H1 (cell line): ENCODE measurements at regions not wholly inside any gene's neighbourhood (a gene's known extent, or its start where the extent isn't known, plus 50 kb on each side); places are given as distances from the start of the nearest gene placed in this dataset.

Source experiments
- E2F6 ChIP-seq: IDR thresholded peaks from 2 replicates; pipeline ENCODE4 v1.6.1; 2012; ENCODE audit warnings: inconsistent platforms
- HDAC2 ChIP-seq, 2 experiments: fragments of 300-600 bp in 1 of 2; sonication (generic) in 1 of 2; IDR thresholded peaks; 2 replicates each; pipeline ENCODE4 v1.6.1; 2011 to 2012; ENCODE audit warnings: low read depth in 2 of 2, low read length in 2 of 2, mild to moderate bottlenecking in 2 of 2, moderate library complexity in 2 of 2, borderline replicate concordance in 1 of 2, inconsistent platforms in 1 of 2
- JUN ChIP-seq: IDR thresholded peaks from 2 replicates; pipeline ENCODE4 v1.6.1; 2011; ENCODE audit warnings: low read depth, mild to moderate bottlenecking, improper control_type of control experiment, low read length
- KDM5A ChIP-seq: fragments of 200-600 bp; IDR thresholded peaks from 2 replicates; pipeline ENCODE4 v1.7.1; 2012; ENCODE audit warnings: mild to moderate bottlenecking, low read length, inconsistent platforms, mixed read lengths
- MAX ChIP-seq: IDR thresholded peaks from 2 replicates; pipeline ENCODE4 v1.6.1; 2012; ENCODE audit warnings: inconsistent platforms
- PHF8 ChIP-seq: fragments of 200-600 bp; sonication (generic); conservative IDR thresholded peaks from 2 replicates; pipeline ENCODE4 v1.7.1; 2012; ENCODE audit warnings: low read depth, mild to moderate bottlenecking, inconsistent platforms, low read length, moderate library complexity
- RBBP5 ChIP-seq: IDR thresholded peaks from 2 replicates; pipeline ENCODE4 v1.7.1; 2012; ENCODE audit warnings: low read depth, mild to moderate bottlenecking, inconsistent platforms, low read length, moderate library complexity, borderline replicate concordance
- RFX5 ChIP-seq: IDR thresholded peaks from 2 replicates; pipeline ENCODE4 v1.6.1; 2011; ENCODE audit warnings: low read depth, low read length, improper control_type of control experiment, borderline replicate concordance
- SIX5 ChIP-seq: IDR thresholded peaks from 2 replicates; pipeline ENCODE4 v1.6.1; 2011; ENCODE audit warnings: mild to moderate bottlenecking, low read depth, low read length
- TCF12 ChIP-seq: IDR thresholded peaks from 2 replicates; pipeline ENCODE4 v1.6.1; 2011; ENCODE audit warnings: low read depth, mild to moderate bottlenecking, low read length
- TF ChIP-seq, protein P1 (sequence below): fragments of 300-600 bp; sonication (generic); IDR thresholded peaks from 2 replicates; pipeline ENCODE4 v1.7.1; 2012; ENCODE audit warnings: low read length, moderate library complexity, mild to moderate bottlenecking, inconsistent platforms; ENCODE audit not compliant: insufficient replicate concordance

DNA sequence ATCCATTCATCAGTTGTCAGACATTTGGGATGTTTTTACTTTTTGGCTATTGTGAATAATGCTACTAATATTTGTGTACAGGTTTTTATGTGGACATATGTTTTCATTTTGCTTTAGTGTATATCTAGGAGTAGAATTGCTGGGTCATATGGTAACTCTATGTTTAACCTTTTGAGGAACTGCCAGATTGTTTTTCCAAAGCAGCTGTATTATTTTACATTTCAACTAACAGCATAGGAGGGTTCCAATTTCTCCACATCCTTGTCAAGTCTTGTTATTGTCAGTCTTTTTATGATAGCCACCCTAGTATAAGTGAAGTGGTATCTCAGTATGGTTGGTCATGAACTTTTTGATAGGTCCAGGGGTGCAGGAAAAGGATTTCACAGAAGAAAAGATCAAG, 114.5 kb upstream of the FAM9C start (continued):
- TF ChIP-seq, protein P1, sequence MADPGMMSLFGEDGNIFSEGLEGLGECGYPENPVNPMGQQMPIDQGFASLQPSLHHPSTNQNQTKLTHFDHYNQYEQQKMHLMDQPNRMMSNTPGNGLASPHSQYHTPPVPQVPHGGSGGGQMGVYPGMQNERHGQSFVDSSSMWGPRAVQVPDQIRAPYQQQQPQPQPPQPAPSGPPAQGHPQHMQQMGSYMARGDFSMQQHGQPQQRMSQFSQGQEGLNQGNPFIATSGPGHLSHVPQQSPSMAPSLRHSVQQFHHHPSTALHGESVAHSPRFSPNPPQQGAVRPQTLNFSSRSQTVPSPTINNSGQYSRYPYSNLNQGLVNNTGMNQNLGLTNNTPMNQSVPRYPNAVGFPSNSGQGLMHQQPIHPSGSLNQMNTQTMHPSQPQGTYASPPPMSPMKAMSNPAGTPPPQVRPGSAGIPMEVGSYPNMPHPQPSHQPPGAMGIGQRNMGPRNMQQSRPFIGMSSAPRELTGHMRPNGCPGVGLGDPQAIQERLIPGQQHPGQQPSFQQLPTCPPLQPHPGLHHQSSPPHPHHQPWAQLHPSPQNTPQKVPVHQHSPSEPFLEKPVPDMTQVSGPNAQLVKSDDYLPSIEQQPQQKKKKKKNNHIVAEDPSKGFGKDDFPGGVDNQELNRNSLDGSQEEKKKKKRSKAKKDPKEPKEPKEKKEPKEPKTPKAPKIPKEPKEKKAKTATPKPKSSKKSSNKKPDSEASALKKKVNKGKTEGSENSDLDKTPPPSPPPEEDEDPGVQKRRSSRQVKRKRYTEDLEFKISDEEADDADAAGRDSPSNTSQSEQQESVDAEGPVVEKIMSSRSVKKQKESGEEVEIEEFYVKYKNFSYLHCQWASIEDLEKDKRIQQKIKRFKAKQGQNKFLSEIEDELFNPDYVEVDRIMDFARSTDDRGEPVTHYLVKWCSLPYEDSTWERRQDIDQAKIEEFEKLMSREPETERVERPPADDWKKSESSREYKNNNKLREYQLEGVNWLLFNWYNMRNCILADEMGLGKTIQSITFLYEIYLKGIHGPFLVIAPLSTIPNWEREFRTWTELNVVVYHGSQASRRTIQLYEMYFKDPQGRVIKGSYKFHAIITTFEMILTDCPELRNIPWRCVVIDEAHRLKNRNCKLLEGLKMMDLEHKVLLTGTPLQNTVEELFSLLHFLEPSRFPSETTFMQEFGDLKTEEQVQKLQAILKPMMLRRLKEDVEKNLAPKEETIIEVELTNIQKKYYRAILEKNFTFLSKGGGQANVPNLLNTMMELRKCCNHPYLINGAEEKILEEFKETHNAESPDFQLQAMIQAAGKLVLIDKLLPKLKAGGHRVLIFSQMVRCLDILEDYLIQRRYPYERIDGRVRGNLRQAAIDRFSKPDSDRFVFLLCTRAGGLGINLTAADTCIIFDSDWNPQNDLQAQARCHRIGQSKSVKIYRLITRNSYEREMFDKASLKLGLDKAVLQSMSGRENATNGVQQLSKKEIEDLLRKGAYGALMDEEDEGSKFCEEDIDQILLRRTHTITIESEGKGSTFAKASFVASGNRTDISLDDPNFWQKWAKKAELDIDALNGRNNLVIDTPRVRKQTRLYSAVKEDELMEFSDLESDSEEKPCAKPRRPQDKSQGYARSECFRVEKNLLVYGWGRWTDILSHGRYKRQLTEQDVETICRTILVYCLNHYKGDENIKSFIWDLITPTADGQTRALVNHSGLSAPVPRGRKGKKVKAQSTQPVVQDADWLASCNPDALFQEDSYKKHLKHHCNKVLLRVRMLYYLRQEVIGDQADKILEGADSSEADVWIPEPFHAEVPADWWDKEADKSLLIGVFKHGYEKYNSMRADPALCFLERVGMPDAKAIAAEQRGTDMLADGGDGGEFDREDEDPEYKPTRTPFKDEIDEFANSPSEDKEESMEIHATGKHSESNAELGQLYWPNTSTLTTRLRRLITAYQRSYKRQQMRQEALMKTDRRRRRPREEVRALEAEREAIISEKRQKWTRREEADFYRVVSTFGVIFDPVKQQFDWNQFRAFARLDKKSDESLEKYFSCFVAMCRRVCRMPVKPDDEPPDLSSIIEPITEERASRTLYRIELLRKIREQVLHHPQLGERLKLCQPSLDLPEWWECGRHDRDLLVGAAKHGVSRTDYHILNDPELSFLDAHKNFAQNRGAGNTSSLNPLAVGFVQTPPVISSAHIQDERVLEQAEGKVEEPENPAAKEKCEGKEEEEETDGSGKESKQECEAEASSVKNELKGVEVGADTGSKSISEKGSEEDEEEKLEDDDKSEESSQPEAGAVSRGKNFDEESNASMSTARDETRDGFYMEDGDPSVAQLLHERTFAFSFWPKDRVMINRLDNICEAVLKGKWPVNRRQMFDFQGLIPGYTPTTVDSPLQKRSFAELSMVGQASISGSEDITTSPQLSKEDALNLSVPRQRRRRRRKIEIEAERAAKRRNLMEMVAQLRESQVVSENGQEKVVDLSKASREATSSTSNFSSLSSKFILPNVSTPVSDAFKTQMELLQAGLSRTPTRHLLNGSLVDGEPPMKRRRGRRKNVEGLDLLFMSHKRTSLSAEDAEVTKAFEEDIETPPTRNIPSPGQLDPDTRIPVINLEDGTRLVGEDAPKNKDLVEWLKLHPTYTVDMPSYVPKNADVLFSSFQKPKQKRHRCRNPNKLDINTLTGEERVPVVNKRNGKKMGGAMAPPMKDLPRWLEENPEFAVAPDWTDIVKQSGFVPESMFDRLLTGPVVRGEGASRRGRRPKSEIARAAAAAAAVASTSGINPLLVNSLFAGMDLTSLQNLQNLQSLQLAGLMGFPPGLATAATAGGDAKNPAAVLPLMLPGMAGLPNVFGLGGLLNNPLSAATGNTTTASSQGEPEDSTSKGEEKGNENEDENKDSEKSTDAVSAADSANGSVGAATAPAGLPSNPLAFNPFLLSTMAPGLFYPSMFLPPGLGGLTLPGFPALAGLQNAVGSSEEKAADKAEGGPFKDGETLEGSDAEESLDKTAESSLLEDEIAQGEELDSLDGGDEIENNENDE: no peak
- no peak for TF ChIP-seq TCF12
- TF ChIP-seq RBBP5: no peak
- no peak for TF ChIP-seq HDAC2 (IDR thresholded peaks at IDR 0.05; ENCODE audit: borderline replicate concordance in 1 of 2, low read depth in 2 of 2, low read length in 2 of 2)
- no peak for TF ChIP-seq E2F6
- TF ChIP-seq MAX: no peak
- no peak for TF ChIP-seq JUN
- no peak for TF ChIP-seq KDM5A
- TF ChIP-seq SIX5: no peak
- TF ChIP-seq PHF8: no peak
- no peak for TF ChIP-seq RFX5
